Spleen (tissue), 11 donors: ENCODE measurements at regions not wholly inside any gene's neighbourhood (a gene's known extent, or its start where the extent isn't known, plus 50 kb on each side); places are given as distances from the start of the nearest gene placed in this dataset.

ENCODE experiments used
- DNase-seq: peaks from one replicate; pipeline ENCODE4 v3.0.0-alpha.2; 2020
- H3K27ac ChIP-seq, 8 donors: fragments of 200-600 bp; sonication (generic) in 7 of 8; 1 replicate in 4 of 8; 2 replicates in 4 of 8; pipeline versions ENCODE4 v1.5.0 to v1.8.0; 2016 to 2021; ENCODE audit warnings: inconsistent platforms in 4 of 8, mild to moderate bottlenecking in 4 of 8, moderate library complexity in 1 of 8
- H3K27me3 ChIP-seq, 7 donors: fragments of 200-600 bp; sonication (generic) in 6 of 7; replicated peaks in 1 of 7; 1 replicate in 4 of 7; 2 replicates in 3 of 7; pipeline versions ENCODE4 v1.5.0 to v1.8.0; 2016 to 2021; ENCODE audit warnings: inconsistent platforms in 3 of 7, mild to moderate bottlenecking in 1 of 7
- H3K36me3 ChIP-seq, 6 donors: fragments of 200-600 bp; sonication (generic) in 5 of 6; 1 replicate in 4 of 6; 2 replicates in 2 of 6; pipeline versions ENCODE4 v1.5.0 to v1.8.0; 2016 to 2021; ENCODE audit warnings: inconsistent platforms in 2 of 6
- H3K4me1 ChIP-seq, 6 donors: fragments of 200-600 bp; sonication (generic) in 5 of 6; 1 replicate in 3 of 6; 2 replicates in 3 of 6; pipeline versions ENCODE4 v1.5.0 to v1.8.0; 2016 to 2021; ENCODE audit warnings: inconsistent platforms in 3 of 6
- H3K4me3 ChIP-seq, 8 donors: fragments of 200-600 bp; sonication (generic) in 7 of 8; 1 replicate in 4 of 8; 2 replicates in 4 of 8; pipeline versions ENCODE4 v1.5.0 to v1.8.0; 2016 to 2021; ENCODE audit warnings: inconsistent platforms in 4 of 8, mild to moderate bottlenecking in 4 of 8, moderate library complexity in 2 of 8
- H3K9me3 ChIP-seq, 8 donors: fragments of 200-600 bp; sonication (generic) in 7 of 8; 1 replicate in 4 of 8; 2 replicates in 4 of 8; pipeline versions ENCODE4 v1.5.0 to v1.8.0; 2016 to 2021; ENCODE audit warnings: inconsistent platforms in 4 of 8
- POLR2A ChIP-seq, 3 donors: fragments of 450-650 bp; IDR thresholded peaks; one replicate each; pipeline ENCODE4 v1.5.1; 2017; ENCODE audit warnings: antibody characterized with exemption in 3 of 3, mild to moderate bottlenecking in 1 of 3
- POLR2AphosphoS5 ChIP-seq, 3 donors: sonication (generic); formaldehyde crosslinking; IDR thresholded peaks; one replicate each; pipeline ENCODE4 v1.5.1; 2017; ENCODE audit warnings: antibody characterized with exemption in 3 of 3
- WGBS, 5 donors: extraction: QIAGEN DNeasy Blood & Tissue Kit in 3 of 5; methylation state at CpG; one replicate each; pipeline versions ENCODE4 v1.1.5 to v1.1.7; 2013 to 2018; 5-methylcytosine and 5-hydroxymethylcytosine counted together
- intact Hi-C: fragments of 100-400 bp; cut with DNase I; formaldehyde crosslinking; loops from one replicate; pipeline ENCODE4 v1.15.0; 2023; ENCODE audit warnings: low total_unique reads
- TF ChIP-seq, protein P1 (sequence below), 11 experiments: fragments of 200-600 bp in 7 of 11; fragments of 450-650 bp in 4 of 11; sonication (generic) in 4 of 11; IDR thresholded peaks in 8 of 11; conservative IDR thresholded peaks in 3 of 11; 1 replicate in 7 of 11; 2 replicates in 4 of 11; pipeline versions ENCODE4 v1.4.0 to v1.8.0; 2016 to 2021; ENCODE audit warnings: antibody characterized with exemption in 11 of 11, inconsistent platforms in 4 of 11, mild to moderate bottlenecking in 1 of 11
- donor health status: healthy with polysubstance abuse.
- donor health status: DM: no; HTN: no; CAD: no; lungs with moderate emphysema.
- donor health status: DM: no; HTN: no; CAD: no.
- donor health status: Bipolar disorder and iron deficiency.
- donor health status: healthy.
- donor health status: DM: no; HTN: no; CAD: no.
- donor health status: DM: yes; HTN: yes; CAD: no.

DNA sequence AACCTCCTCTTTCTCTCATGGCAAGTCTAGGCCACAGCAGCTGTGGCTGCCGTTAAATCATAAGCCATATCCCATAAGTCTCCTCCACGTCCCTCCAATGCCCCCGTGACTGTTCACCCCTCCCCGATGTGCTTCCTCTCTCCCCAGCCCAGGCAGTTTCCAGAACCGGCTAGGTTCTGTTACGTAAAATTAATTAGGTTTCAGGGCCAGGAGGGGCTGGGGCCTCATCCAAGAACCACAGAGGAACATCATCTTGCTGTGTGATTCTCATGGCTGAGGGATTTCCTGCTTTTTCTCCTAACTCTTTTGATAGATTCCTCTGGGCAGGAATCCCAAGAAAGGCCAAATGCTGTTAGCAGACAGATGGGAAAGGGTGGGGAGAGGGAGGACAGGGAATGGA lies 141.8 kb upstream of the AJAP1 start:
- H3K4me1 ChIP-seq = peaks cover 0 to 10% (median 0%) of the 10 kb centered on the region in 6 donors
- H3K9me3 ChIP-seq = peaks cover 0 to 4% (median 0%) of the 10 kb centered on the region in 8 donors

DNA sequence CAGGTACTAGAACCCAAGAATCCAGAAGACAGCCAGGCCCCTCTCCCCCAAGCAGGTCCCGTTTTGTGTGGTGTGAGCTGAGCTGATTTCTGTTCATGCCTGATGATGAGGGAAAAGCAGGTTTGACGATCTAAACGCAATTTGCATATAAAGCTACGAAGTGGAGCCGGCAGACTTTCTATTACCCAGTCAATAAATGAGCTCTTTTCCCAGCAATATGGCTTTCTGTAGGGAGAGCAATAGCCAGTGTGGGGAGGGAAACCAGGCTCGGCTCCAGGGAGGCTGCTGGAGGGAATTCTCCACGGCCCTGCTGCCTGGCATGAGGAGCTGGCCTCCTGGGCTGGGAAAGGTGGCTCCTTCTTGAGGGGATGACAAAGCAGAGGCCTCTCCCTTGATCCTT lies 140.7 kb upstream of the AJAP1 start:
- no peak for TF ChIP-seq POLR2A (IDR thresholded peaks at IDR 0.05)
- TF ChIP-seq POLR2AphosphoS5 (IDR thresholded peaks at IDR 0.05) = no peak
- TF ChIP-seq, protein P1, sequence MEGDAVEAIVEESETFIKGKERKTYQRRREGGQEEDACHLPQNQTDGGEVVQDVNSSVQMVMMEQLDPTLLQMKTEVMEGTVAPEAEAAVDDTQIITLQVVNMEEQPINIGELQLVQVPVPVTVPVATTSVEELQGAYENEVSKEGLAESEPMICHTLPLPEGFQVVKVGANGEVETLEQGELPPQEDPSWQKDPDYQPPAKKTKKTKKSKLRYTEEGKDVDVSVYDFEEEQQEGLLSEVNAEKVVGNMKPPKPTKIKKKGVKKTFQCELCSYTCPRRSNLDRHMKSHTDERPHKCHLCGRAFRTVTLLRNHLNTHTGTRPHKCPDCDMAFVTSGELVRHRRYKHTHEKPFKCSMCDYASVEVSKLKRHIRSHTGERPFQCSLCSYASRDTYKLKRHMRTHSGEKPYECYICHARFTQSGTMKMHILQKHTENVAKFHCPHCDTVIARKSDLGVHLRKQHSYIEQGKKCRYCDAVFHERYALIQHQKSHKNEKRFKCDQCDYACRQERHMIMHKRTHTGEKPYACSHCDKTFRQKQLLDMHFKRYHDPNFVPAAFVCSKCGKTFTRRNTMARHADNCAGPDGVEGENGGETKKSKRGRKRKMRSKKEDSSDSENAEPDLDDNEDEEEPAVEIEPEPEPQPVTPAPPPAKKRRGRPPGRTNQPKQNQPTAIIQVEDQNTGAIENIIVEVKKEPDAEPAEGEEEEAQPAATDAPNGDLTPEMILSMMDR (IDR thresholded peaks at IDR 0.05 in 8 of 11, conservative IDR thresholded peaks at IDR 0.05 in 3 of 11) = no peak
- H3K27me3 ChIP-seq = peaks cover 0 to 41% (median 0%) of the 10 kb centered on the region in 7 donors
- no peaks in the 10 kb centered on the region for H3K36me3 ChIP-seq
- H3K4me3 ChIP-seq = no peak overlapping the region
- H3K27ac ChIP-seq = no peak overlapping the region
- H3K4me1 ChIP-seq = peaks cover 0 to 10% (median 0%) of the 10 kb centered on the region in 6 donors
- DNase-seq = no peak
- WGBS, 5 donors = 60 to 75% (median 61%) methylated on average over 7 of the region's 7 CpGs
- H3K9me3 ChIP-seq = no peaks in the 10 kb centered on the region
- intact Hi-C loops = no loop called here

More for the DNA sequence above, 141.8 kb upstream of the AJAP1 start:
- intact Hi-C loops = no loop called here
- H3K36me3 ChIP-seq = no peaks in the 10 kb centered on the region
- peaks cover 0 to 35% (median 0%) of the 10 kb centered on the region in 7 donors for H3K27me3 ChIP-seq
- no peak for DNase-seq
- H3K27ac ChIP-seq = peak overlapping the region in 2 of 8 donors; percentile 25 to 27
- TF ChIP-seq POLR2A (IDR thresholded peaks at IDR 0.05) (no peak), POLR2AphosphoS5 (IDR thresholded peaks at IDR 0.05) (no peak)
- TF ChIP-seq, protein P1 (IDR thresholded peaks at IDR 0.05 in 8 of 11, conservative IDR thresholded peaks at IDR 0.05 in 3 of 11) = no peak
- H3K4me3 ChIP-seq = no peak overlapping the region
- 20 to 44% (median 36%) methylated on average over 6 of the region's 6 CpGs for whole genome bisulfite sequencing, 5 donors

DNA sequence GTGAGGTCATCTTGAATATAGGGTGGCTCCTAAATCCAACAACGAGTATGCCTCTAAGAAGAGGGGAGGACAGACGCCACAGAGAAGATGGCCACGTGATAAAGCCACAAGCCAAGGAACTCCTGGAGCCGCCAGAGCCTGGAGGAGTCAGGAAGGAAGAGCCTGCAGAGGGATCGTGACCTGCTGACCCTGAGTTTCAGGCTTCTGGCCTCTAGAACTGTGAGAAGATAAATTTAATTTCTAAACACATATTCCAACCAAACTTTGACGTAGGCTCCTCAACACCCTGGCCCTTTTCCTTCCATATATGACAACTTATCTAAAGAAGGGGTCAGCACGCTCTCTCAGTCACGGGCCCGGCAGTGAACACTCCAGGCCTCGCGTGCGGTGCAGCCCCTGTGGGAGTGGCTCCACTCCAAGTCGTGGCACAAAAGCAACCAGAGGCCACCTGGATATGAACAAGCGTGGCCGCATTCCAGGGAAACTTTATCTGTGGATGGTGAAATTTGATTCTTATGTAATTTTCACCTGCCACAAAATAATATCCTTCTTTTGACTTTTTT lies 138.6 kb upstream of the AJAP1 start:
- Histone ChIP-seq H3K4me1 (peaks cover 0 to 10% (median 0%) of the 10 kb centered on the region in 6 donors), H3K4me3 (no peak overlapping the region), H3K27ac (no peak overlapping the region), H3K9me3 (no peaks in the 10 kb centered on the region), H3K36me3 (no peaks in the 10 kb centered on the region), H3K27me3 (peaks cover 0 to 40% (median 0%) of the 10 kb centered on the region in 7 donors)
- intact Hi-C loops = no loop called here
- TF ChIP-seq POLR2AphosphoS5 (IDR thresholded peaks at IDR 0.05) = peak in 1 of 3 donors; percentile 39
- TF ChIP-seq, protein P1 (IDR thresholded peaks at IDR 0.05 in 8 of 11, conservative IDR thresholded peaks at IDR 0.05 in 3 of 11) = no peak
- TF ChIP-seq POLR2A (IDR thresholded peaks at IDR 0.05) = no peak
- no peak for DNase-seq
- 50 to 67% (median 63%) methylated on average over 15 of the region's 15 CpGs for WGBS, 5 donors

DNA sequence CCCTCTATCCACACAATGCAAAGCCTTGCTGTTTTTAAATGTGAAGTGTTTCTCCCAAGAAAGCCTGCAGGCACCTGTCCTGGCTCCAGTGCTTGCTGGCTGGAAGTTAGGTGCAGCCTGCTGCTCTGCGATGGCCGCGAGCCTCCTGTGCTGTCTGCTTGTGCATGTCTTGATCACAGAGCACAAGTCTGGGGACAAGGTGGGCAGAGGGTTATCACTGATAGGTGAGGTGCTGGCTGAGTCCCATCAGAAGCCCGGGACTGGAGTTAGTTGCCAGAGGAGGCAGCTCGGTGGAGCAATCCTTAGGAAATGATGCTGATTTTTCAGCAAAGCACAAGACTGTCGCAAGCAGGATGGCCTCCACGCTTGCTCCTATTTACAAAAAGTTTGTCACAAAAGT lies 137.8 kb upstream of the AJAP1 start:
- Histone ChIP-seq H3K27ac (no peak overlapping the region), H3K36me3 (no peaks in the 10 kb centered on the region), H3K27me3 (peaks cover 0 to 35% (median 0%) of the 10 kb centered on the region in 7 donors), H3K9me3 (no peaks in the 10 kb centered on the region), H3K4me3 (no peak overlapping the region), H3K4me1 (peaks cover 0 to 10% (median 0%) of the 10 kb centered on the region in 6 donors)
- intact Hi-C loops = no loop called here
- 83 to 92% (median 86%) methylated on average over 7 of the region's 7 CpGs for WGBS, 5 donors
- no peak for DNase-seq
- TF ChIP-seq POLR2AphosphoS5 (IDR thresholded peaks at IDR 0.05) (no peak), POLR2A (IDR thresholded peaks at IDR 0.05) (no peak)
- TF ChIP-seq, protein P1 (IDR thresholded peaks at IDR 0.05 in 8 of 11, conservative IDR thresholded peaks at IDR 0.05 in 3 of 11) = no peak
